HG03159 (cell line): ENCODE measurements at regions not wholly inside any gene's neighbourhood (a gene's known extent, or its start where the extent isn't known, plus 50 kb on each side); places are given as distances from the start of the nearest gene placed in this dataset.
"Not testable (repeated sequence)": the region's sequence is repeated elsewhere in the genome, so short reads cannot be mapped to it uniquely, and the experiment has no call there.

Experiments used
- ATAC-seq: cut with Tn5 transposase; IDR thresholded peaks from one replicate; pipeline ENCODE4 v1.9.1; 2021; ENCODE audit warnings: mild to moderate bottlenecking, moderate library complexity; ENCODE audit not compliant: unreplicated experiment

DNA sequence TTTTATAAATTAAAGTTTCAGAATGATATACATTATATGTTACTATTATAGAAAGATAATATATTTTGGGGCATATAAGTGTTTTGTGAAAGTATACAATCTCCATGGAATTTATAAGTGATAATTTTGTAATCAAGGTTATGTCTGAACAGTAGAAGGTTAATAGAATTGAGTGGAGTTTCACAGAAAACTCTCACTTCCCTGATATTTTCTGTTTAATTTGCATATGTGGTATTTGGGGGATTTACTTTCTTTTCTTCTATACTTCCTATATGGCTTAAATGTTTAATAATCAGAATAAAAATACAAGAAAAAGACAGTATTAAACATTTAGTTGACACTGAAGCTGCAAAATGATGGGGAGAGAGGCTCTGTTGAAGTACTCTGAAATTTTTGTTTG is 848.5 kb downstream of the DACH1 start:
- no peak for ATAC-seq

DNA sequence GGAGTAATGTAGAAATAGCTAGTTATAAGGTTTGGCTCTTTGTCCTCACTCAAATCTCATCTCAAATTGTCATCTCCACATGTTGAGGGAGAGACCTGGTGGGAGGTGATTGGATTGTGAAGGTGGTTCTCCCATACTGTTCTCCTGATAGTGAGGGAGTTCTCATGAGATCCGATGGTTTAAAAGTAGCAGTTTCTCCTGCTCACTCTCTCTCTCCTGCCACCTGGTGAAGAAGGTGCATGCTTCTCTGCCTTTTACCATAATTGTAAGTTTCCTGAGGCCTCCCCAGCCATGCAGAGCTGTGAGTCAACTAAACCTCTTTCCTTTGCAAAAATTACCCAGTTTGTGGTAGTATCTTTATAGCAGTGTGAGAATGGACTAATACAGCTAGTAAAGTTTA is 849.4 kb downstream of the DACH1 start:
- no peak for ATAC-seq

DNA sequence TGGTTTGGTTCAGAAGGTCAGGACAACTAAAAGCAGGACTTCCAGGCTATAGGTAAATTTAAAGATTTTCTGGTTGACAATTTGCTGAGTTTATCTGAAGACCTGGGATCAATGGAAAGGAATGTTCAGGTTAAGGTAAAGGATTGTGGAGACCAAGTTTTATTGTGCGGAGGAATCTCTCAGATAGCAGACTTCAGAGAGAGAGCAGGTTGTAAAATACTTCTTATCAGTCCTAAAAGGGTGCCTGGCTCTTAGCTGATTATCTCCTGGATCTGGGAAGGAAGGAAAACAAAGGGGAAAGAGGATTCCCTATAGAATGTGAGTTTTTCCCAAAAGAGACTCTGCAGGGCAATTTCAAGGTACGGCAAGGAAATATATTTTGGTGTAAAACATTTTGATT is 851.5 kb downstream of the DACH1 start:
- no peak for ATAC-seq

DNA sequence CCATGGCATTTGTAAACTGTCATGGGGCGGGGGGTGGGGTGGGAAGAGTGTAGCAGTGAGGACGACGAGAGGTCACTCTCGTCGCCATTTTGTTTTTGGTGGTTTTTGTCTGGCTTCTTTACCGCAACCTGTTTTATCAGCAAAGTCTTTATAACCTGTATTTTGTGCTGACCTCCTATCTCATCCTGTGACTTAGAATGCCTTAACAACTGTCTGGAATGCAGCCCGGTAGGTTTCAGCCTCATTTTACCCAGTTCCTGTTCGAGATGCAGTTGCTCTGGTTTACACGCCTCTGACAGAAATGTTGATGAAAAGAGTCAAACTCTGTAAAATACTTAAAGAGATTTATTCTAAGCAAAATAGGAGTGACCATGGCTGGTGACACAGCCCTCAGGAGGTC is 852.0 kb downstream of the DACH1 start:
- ATAC-seq, result no peak

DNA sequence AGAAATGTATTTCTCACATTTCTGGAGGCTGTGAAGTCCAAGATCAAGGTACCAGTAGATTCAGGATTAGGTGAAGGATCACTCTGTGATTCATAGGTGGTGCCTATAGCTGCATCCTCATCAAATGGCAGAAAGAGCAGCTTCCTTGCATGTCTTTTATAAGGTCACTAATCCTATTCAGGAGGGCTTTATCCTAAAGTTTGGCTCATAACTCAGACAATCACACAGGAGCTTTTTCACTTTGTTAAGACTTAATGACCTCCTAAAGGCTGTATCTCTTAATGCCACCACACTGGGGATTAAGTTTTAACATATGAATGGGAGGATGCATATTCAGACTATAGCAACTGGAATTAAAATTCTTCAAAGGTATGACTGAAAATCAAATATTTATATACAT is 861.1 kb downstream of the DACH1 start:
- ATAC-seq, result no peak

DNA sequence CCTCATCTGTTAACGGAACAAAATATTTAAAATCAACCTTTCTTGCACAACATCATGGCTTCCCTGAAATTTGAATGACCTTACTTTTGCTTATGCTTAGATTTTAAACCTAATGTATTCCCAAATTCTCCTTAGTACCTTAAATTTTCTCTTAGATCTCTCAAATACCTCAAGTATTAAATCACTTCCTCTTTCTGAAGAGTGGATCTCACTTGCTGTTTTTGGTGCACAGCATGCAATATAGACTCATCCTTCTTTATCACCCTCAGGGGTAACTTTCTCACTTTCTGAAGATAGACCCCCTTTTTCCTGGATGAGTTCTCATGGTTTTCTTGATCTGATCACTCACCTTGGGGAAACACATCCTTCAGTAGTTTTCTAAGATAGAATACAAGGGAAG is 871.7 kb downstream of the DACH1 start:
- ATAC-seq, result no peak

DNA sequence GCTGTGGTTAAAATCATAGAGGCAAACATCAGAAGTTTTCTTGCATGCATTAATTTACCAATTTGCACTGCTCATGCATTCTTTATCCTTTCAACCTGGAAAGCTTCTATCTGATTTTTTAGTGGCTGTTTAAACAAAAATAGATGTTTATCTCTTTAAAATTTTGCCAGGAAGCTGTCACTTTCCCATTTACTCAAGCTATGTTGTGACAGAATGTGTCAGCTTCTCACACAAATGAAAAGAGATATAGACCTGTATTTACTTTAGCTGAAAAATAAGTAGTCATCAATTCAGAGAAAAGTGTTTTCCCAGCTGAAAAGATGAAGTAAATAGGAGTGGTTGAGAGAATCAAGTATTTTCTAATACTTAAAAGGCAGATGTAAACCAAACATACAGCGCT is 872.8 kb downstream of the DACH1 start:
- ATAC-seq, result no peak

DNA sequence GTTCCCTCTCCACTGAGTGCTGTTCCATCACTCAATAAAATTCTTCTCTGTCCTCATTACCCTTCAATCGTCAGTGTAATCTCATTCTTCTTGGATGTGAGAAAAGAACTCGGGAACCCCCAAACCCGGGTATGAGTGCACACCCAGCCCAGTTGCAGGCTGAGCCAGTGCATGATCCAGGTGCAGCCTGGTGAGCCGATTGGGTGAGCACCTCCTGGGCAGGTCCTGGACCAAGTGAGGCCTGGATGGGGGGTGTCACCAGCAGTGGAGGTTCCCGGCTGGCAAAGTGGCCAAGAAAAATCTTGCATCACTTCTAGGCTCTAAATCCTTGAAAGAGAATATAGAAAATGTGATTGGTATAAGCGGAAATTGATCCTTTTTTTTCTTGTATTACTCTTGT is 878.8 kb upstream of the KLHL1 start:
- no peak for ATAC-seq

DNA sequence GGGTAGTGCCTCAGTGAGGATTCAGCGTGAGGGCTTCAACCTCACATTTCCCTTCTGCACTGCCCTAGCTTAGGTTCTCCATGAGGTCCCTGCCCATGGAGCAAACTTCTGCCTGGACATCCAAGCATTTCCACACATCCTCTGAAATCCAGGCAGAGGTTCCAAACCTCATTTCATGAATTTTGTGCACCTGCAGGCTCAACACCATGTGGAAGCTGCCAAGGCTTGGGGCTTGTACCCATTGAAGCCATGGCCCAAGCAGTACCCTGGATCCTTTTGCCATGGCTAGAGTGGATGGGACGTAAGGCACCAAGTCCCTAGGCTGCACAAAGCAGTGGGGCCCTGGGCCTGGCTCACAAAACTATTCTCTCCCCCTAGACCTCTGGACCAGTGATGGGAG is 877.1 kb upstream of the KLHL1 start:
- ATAC-seq, result no peak

DNA sequence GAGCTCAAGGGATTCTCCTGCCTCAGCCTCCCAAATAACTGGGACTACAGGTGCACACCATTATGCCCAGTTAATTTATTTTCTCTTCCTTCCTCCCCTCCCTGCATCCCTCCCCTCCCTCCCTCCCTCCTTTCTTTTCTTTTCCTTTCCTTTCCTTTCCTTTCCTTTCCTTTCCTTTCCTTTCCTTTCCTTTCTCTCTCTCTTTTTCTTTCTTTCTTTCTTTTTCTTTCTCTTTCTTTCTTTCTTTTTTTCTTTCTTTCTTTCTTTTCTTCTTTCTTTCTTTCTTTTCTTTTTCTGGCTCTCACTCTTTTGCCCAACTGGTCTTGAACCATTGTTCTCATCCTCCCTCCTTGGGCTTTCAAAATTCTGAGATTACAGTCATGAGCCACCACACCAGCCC is 873.0 kb upstream of the KLHL1 start:
- not testable (repeated sequence) for ATAC-seq

DNA sequence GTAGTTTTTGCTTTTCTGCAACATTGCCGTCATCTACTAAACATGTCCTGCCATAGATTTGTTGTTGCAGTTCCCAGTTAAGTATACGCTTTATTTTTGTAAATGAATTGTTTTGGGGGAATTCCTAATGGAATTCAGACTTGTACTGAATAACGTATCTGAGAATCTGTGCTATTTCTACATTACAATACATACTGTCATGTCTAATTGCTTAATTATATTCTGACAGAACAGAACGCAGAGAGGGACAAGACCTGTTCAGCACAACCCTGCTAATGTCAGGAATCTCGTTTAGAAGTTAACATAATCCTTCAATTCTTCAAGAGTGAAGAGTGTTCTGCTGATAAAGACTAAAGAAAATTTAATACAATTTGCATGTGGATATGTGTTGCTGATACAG is 861.1 kb upstream of the KLHL1 start:
- no peak for ATAC-seq

DNA sequence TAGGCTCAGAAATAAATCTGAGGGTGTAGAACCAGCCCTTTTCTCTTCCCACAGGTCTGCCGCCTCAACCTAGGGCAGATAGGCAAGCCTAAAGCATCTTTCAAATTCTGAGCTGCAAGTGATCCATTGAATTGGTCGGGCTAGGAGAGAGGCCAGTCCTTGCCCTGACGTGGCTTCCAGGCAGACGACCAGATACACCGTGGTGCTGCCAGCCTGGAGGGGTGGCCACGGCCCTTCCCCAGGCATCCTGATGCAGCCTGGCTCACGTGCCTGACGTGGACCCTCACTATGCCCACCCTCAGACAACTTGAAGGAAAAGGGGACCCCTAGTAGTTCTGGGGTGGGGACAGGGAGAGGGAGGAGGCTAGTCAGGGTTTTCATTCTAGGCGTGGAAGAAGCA is 859.3 kb upstream of the KLHL1 start:
- ATAC-seq, result no peak

DNA sequence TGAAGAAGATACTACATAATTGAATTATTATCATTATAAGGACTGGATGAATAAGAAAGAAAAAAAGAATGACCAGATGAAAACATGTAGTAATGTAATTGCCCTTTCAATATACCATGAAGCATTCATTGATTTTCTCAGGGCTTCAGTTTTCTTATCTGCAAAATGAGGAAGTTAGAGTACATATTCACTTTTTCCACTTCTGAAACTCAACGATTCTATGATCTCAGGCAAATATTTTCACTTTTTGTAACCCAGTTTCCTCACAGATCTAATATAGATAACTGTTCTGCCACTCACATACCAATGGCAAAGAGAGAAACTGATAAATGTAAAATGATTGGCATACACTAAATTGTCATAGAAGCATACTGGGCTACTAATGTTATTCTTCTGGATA is 856.6 kb upstream of the KLHL1 start:
- no peak for ATAC-seq

DNA sequence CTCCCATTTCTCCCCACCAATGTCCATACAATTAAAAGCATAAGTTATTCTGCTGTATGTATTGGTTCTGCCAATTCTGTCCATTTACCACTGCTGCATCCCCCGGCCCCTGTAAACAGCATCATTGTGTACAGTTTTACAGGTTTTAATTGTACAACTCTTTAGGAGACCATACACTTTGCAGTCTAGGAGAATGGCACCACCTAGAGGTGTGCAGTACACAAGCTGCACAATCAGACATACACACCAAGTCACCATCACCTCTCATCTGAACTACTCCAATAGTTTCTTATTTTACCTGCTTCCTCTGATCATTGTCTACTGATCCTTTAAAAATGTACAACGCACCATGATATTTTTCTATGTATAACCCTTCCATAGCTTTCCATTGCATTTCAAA is 855.9 kb upstream of the KLHL1 start:
- ATAC-seq, result no peak

DNA sequence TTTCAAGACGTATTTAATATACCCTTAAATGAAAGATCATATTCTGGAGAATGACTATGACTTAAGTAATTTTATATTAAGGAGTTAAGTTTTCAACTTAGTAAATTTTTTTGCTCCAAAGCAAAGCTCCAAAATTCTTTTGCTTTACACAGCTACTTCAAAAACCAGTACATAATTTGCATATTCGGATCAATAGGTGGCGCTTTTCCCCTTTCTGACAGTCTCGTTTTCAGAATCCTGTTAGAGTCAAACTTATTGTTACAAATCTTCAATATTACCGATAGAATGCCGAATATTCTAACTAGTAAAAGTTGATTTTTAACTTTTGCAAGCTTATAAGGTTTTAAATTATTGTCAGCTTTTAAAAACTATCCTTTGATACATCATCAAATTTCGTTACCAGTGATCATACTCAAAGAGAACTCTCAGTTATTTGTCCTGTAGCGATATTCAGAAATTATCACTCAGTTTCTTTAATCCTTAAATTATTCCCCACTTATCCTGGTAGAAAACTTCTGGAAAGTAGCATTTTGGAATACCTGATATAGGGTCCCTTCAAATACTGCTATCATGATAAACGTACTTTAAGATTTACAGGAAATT is 852.7 kb upstream of the KLHL1 start:
- peak; percentile 64 for ATAC-seq

DNA sequence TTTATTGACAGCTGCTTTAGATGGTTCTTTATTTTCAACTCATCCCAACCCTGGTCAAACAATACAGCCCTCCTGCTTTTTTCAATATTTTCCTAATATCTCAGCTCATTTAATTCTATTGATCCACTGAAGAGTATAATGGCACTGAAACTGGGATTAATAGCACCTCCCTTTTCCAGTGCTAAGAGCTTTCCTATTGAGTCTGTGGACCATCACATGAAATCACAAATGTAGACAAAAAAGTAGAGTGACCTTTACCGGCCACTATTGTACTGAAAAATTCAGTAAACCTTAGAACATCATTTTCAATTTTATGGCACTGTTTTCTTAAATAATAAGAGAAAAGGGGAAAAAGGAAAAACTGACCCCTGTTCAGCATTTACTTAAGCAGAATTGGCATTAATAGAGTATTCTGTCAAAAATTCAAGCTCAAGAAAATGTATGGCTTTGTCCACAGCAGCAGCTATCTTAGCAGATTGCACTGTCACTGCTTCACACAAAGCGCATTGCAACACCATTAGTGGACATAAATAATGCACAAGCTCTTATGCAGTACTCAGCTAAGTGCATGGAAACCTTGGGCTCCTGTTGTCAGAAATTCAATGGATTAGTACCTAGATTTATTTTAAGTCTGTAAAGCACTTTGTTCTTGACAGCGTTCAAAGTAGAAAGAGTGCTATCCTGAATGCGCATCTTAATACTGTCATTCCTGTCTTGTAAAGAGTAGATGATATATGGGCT is 851.0 kb upstream of the KLHL1 start:
- ATAC-seq, result no peak

DNA sequence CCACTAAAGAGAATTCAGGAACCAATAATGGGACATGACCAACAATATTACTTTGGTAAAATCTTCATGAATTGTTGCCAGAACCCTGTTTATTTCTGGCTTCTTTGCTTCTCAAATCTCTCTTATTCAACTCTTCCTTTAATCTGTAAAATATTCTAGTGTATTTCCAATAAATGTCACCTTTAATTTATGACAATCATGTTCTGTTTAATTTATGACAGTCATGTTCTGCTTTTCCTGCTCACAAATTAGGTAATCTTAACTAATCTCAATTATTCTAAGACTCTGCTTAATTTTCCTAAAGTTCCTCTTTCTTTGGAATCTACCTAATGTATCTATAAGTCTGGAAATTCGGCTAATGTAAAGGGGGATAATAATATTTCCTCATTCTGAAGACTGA is 847.6 kb upstream of the KLHL1 start:
- ATAC-seq, result no peak

DNA sequence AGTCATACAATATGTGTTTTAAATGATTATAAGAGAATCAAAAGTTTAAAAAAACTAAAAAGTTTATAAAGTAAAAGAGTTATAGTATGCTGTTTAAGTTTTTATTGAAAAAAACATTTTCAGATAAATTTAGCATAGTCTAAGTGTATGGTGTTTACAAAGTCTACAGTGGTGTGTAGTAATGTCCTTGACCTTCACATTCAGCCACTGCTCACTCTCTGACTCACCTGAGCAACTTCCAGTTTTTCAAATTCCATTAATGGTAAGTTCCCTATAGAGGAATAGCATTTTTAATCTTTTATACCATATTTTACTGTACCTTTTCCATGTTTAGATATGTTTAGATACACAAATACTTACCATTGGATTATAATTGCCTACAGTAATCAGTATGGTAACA is 842.4 kb upstream of the KLHL1 start:
- no peak for ATAC-seq

DNA sequence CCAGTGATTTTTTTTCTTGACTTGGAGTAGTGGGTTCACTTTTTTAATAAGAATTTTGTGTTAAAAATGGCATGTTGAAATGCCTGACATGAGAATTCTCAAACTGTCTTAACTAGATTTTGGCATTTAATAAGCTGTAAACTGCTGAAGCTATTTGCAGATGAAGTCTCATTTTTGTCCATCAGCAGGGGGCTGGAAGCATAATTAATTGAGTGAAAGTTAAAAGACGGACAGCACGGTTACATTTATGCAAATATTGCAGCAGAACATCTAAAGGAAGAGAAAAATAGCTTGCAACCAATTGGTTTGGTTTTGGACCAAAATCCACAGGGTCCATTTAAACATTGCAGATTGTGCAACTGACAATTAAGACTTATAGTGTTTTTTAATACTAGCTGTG is 837.3 kb upstream of the KLHL1 start:
- ATAC-seq, result no peak

DNA sequence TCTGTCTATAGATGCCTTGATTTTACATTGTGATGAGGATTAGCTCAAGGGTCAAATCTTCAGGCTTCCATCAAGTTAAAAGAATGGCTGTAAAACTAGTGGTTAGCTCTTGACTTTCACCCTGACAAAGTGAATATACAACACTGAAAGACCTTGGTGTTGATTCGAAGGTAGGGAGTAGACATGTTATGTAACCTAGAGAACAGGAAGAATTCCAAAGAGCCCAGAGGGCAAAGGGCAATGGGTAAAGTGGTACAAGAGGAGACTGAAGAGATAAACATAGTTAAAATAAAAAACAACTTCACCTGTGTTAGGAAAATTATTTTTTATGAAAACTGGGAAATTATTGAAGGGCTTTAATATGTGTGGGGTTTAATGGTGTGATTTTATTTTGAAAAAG is 833.2 kb upstream of the KLHL1 start:
- ATAC-seq, result no peak

DNA sequence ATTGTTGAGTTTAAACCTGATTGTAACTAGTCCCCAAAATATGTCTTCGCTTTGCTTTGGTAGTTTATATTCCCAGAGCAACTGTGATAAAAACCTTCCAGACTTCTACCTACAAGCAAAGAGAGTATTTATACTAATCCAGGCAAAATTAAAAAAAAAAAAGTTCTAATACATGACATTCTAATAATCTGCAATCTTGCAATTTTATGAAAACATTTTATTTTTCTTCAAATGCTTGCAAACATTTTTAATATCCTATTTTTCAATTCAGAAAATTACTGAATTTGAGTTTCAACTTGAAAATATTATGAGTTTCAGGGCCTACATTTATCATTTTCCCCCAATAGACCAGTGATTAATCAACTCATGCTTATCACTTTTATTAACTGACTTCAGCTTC is 830.2 kb upstream of the KLHL1 start:
- no peak for ATAC-seq

DNA sequence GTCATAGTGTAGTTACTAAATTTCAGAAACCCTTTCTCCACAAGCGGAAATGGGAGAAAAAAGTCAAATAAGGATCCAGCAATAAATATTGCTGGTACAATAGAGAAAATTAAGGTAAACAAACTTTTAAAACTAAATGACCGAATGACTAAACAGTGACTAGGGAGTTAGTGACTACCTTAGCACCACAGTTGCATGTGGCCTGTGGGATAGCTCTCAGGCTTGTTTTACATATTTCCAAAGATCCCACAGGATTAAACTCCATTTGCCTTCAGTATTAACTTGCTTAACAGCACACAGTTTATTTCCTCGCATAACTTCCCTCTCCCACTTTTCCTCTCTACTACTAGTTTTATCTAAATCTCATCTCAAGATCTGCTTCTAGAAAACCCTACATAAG is 824.3 kb upstream of the KLHL1 start:
- no peak for ATAC-seq
